ENCODE measurements at regions not wholly inside any gene's neighbourhood (a gene's known extent, or its start where the extent isn't known, plus 50 kb on each side); places are given as distances from the start of the nearest gene placed in this dataset.

DNA sequence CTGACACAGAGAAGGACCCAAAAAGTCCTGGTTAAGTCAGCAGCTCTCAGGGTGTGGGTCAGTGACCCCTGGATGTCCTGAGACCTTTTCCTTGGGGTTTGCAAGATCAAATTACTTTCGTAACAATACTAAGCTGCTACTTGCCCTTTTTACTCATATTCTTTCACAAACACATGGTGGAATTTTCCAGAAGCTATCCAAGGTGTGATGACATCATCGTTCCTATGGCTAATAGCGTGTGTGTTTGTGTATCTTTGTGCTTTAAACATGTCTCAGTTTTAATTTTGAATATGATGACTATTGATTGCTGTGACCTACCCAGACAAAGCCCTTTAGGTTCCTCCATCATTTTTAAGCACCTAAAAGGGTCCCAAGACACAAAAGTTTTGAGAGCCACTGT is 176.2 kb downstream of the PHETA1 start:
- TF ChIP-seq, protein P1, sequence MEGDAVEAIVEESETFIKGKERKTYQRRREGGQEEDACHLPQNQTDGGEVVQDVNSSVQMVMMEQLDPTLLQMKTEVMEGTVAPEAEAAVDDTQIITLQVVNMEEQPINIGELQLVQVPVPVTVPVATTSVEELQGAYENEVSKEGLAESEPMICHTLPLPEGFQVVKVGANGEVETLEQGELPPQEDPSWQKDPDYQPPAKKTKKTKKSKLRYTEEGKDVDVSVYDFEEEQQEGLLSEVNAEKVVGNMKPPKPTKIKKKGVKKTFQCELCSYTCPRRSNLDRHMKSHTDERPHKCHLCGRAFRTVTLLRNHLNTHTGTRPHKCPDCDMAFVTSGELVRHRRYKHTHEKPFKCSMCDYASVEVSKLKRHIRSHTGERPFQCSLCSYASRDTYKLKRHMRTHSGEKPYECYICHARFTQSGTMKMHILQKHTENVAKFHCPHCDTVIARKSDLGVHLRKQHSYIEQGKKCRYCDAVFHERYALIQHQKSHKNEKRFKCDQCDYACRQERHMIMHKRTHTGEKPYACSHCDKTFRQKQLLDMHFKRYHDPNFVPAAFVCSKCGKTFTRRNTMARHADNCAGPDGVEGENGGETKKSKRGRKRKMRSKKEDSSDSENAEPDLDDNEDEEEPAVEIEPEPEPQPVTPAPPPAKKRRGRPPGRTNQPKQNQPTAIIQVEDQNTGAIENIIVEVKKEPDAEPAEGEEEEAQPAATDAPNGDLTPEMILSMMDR (IDR thresholded peaks at IDR 0.05): no peak
- TF ChIP-seq EZH2 (IDR thresholded peaks at IDR 0.05; ENCODE audit: borderline replicate concordance, insufficient read depth, low read depth, low read length, poor library complexity, severe bottlenecking): no peak
